Aorta (tissue), 5 donors: ENCODE measurements at regions not wholly inside any gene's neighbourhood (a gene's known extent, or its start where the extent isn't known, plus 50 kb on each side); places are given as distances from the start of the nearest gene placed in this dataset.

ENCODE experiments used
- ATAC-seq: fragments of 200-7000 bp; cut with Tn5 transposase; one replicate; pipeline ENCODE4 v1.9.1; 2022; ENCODE audit warnings: moderate library complexity; ENCODE audit not compliant: low FRiP score
- DNase-seq, 2 donors: peaks; one replicate each; pipeline ENCODE4 v3.0.0-alpha.2; 2020
- H3K27ac ChIP-seq, 2 donors: one replicate each; pipeline ENCODE4 v1.5.1; 2013; ENCODE audit warnings: low read length in 2 of 2, mild to moderate bottlenecking in 2 of 2, moderate library complexity in 2 of 2, control low read depth in 1 of 2, inconsistent platforms in 1 of 2, low read depth in 1 of 2
- H3K27me3 ChIP-seq, 2 donors: one replicate each; pipeline ENCODE4 v1.6.1; 2013; ENCODE audit warnings: control low read depth in 1 of 2, low read length in 1 of 2, mild to moderate bottlenecking in 1 of 2, moderate library complexity in 1 of 2; ENCODE audit not compliant: insufficient read depth in 2 of 2, control insufficient read depth in 1 of 2
- H3K36me3 ChIP-seq, 2 donors: one replicate each; pipeline ENCODE4 v1.6.1; 2013; ENCODE audit warnings: control low read depth in 1 of 2, low read length in 1 of 2, mild to moderate bottlenecking in 1 of 2; ENCODE audit not compliant: insufficient read depth in 2 of 2, control insufficient read depth in 1 of 2
- H3K4me1 ChIP-seq, 2 donors: one replicate each; pipeline ENCODE4 v1.6.1; 2013; ENCODE audit warnings: low read length in 2 of 2, control low read depth in 1 of 2, mild to moderate bottlenecking in 1 of 2, moderate library complexity in 1 of 2; ENCODE audit not compliant: insufficient read depth in 2 of 2, control insufficient read depth in 1 of 2
- H3K4me3 ChIP-seq, 2 donors: one replicate each; pipeline ENCODE4 v1.5.1; 2013; ENCODE audit warnings: low read length in 2 of 2, control low read depth in 1 of 2, mild to moderate bottlenecking in 1 of 2
- H3K9me3 ChIP-seq: one replicate; pipeline ENCODE4 v1.6.1; 2013; ENCODE audit warnings: mild to moderate bottlenecking, low read length; ENCODE audit not compliant: control insufficient read depth
- WGBS, 2 donors: extraction: QIAGEN DNeasy Blood & Tissue Kit; methylation state at CpG; one replicate each; pipeline ENCODE4 v1.1.7; 2013; 5-methylcytosine and 5-hydroxymethylcytosine counted together
- intact Hi-C, 2 donors: fragments of 100-400 bp; cut with DNase I; formaldehyde crosslinking; loops; one replicate each; pipeline versions ENCODE4 v1.14.2 to v1.15.0; 2022
- donor health status: healthy with polysubstance abuse.
- donor health status: Bipolar disorder and iron deficiency.
- donor health status: DM: no; HTN: no; CAD: no.
- donor health status: DM: no; HTN: no; CAD: no.
- donor health status: DM: yes; HTN: yes; CAD: no.

- H3K36me3 ChIP-seq: no peaks in the 10 kb centered on the region
- H3K27ac ChIP-seq: no peak overlapping the region
- DNase-seq (no peak), ATAC-seq (no peak)
- peaks cover 4% of the 10 kb centered on the region for H3K9me3 ChIP-seq
- H3K4me3 ChIP-seq: no peak overlapping the region
- intact Hi-C loops: no loop called here
- WGBS, 2 donors: 81 to 84% methylated on average over 1 of the region's 1 CpG
- no peaks in the 10 kb centered on the region for H3K4me1 ChIP-seq
- H3K27me3 ChIP-seq: peaks cover 0 to 1% of the 10 kb centered on the region in 2 donors
These were observed 212.4 kb upstream of the PKDCC start for GRCh38 chr2:41835401-41835800.

- no peaks in the 10 kb centered on the region for H3K4me1 ChIP-seq
- no peaks in the 10 kb centered on the region for H3K27me3 ChIP-seq
- no peak overlapping the region for H3K27ac ChIP-seq
- DNase-seq (no peak), ATAC-seq (no peak)
- no peak overlapping the region for H3K4me3 ChIP-seq
- H3K36me3 ChIP-seq: no peaks in the 10 kb centered on the region
- WGBS, 2 donors: 13 to 14% methylated on average over 4 of the region's 4 CpGs
- intact Hi-C loops: no loop called here
- peaks cover 3% of the 10 kb centered on the region for H3K9me3 ChIP-seq
These were observed 210.9 kb upstream of the PKDCC start for GRCh38 chr2:41836948-41837347.

GRCh38 chr2:41837610-41838009 lies 210.2 kb upstream of the PKDCC start:
- ATAC-seq (no peak), DNase-seq (no peak)
- H3K9me3 ChIP-seq: peaks cover under 1% of the 10 kb centered on the region
- intact Hi-C loops: no loop called here
- H3K27me3 ChIP-seq: no peaks in the 10 kb centered on the region
- no peak overlapping the region for H3K4me3 ChIP-seq
- H3K27ac ChIP-seq: no peak overlapping the region
- no peaks in the 10 kb centered on the region for H3K4me1 ChIP-seq
- no peaks in the 10 kb centered on the region for H3K36me3 ChIP-seq

- WGBS, 2 donors: 1% methylated on average over 48 of the region's 48 CpGs
- Histone ChIP-seq H3K9me3 (no peaks in the 10 kb centered on the region), H3K27ac (peak overlapping the region in 1 of 2 donors; percentile 13), H3K27me3 (no peaks in the 10 kb centered on the region), H3K4me3 (peak overlapping the region; percentile 51 to 62), H3K4me1 (no peaks in the 10 kb centered on the region), H3K36me3 (no peaks in the 10 kb centered on the region)
- DNase-seq (peak; percentile 97 to 99), ATAC-seq (peak; percentile 99)
- intact Hi-C loops: no loop called here
These were observed 206.9 kb upstream of the PKDCC start for GRCh38 chr2:41840702-41841551.

GRCh38 chr2:41846962-41847361 lies 200.9 kb upstream of the PKDCC start:
- ATAC-seq (no peak), DNase-seq (no peak)
- 32 to 91% methylated on average over 1 of the region's 1 CpG for WGBS, 2 donors
- H3K27me3 ChIP-seq: no peaks in the 10 kb centered on the region
- intact Hi-C loops: no loop called here
- no peaks in the 10 kb centered on the region for H3K36me3 ChIP-seq
- no peaks in the 10 kb centered on the region for H3K9me3 ChIP-seq
- H3K4me3 ChIP-seq: no peak overlapping the region
- H3K27ac ChIP-seq: no peak overlapping the region
- no peaks in the 10 kb centered on the region for H3K4me1 ChIP-seq

GRCh38 chr2:41847744-41848441 lies 199.9 kb upstream of the PKDCC start:
- Histone ChIP-seq H3K27ac (no peak overlapping the region), H3K4me3 (no peak overlapping the region), H3K36me3 (no peaks in the 10 kb centered on the region), H3K9me3 (no peaks in the 10 kb centered on the region), H3K4me1 (no peaks in the 10 kb centered on the region), H3K27me3 (no peaks in the 10 kb centered on the region)
- intact Hi-C loops: no loop called here
- 78 to 88% methylated on average over 7 of the region's 7 CpGs for WGBS, 2 donors
- no peak for DNase-seq
- ATAC-seq: peak; percentile 52

- H3K27me3 ChIP-seq: no peaks in the 10 kb centered on the region
- no peak overlapping the region for H3K27ac ChIP-seq
- intact Hi-C loops: loop anchor here in 1 of 2 donors (5.0 kb wide), 1 partner anchor 236 kb away; no protein-coding TSS in a partner anchor
- H3K36me3 ChIP-seq: no peaks in the 10 kb centered on the region
- no peak overlapping the region for H3K4me3 ChIP-seq
- WGBS, 2 donors: 89 to 92% methylated on average over 5 of the region's 5 CpGs
- no peak for DNase-seq
- ATAC-seq: no peak
- no peaks in the 10 kb centered on the region for H3K9me3 ChIP-seq
- H3K4me1 ChIP-seq: no peaks in the 10 kb centered on the region
These were observed 196.3 kb upstream of the PKDCC start for GRCh38 chr2:41851554-41851953.

GRCh38 chr2:41853427-41854191 lies 194.2 kb upstream of the PKDCC start:
- DNase-seq (no peak), ATAC-seq (peak; percentile 43)
- Histone ChIP-seq H3K27ac (no peak overlapping the region), H3K4me1 (no peaks in the 10 kb centered on the region), H3K27me3 (no peaks in the 10 kb centered on the region), H3K9me3 (no peaks in the 10 kb centered on the region), H3K4me3 (no peak overlapping the region), H3K36me3 (no peaks in the 10 kb centered on the region)
- WGBS, 2 donors: 11 to 12% methylated on average over 8 of the region's 8 CpGs
- intact Hi-C loops: loop anchor here (2.0 to 5.0 kb wide), 2 partner anchors 233 to 234 kb away; no protein-coding TSS in a partner anchor
